Esophagus squamous epithelium (tissue), 5 donors: ENCODE measurements at regions not wholly inside any gene's neighbourhood (a gene's known extent, or its start where the extent isn't known, plus 50 kb on each side); places are given as distances from the start of the nearest gene placed in this dataset.
"Not testable (repeated sequence)": the region's sequence is repeated elsewhere in the genome, so short reads cannot be mapped to it uniquely, and the experiment has no call there.

Source experiments
- DNase-seq: peaks from one replicate; lab custom pipeline; 2025; lab: John Stamatoyannopoulos, UW
- H3K27ac ChIP-seq, 4 donors: fragments of 200-600 bp; sonication (generic); one replicate each; pipeline ENCODE4 v1.5.1; 2016 to 2019; ENCODE audit warnings: mild to moderate bottlenecking in 1 of 4
- H3K27me3 ChIP-seq, 4 donors: fragments of 200-600 bp; sonication (generic); 1 replicate in 3 of 4; 2 replicates in 1 of 4; pipeline versions ENCODE4 v1.5.1 to v1.6.0; 2017 to 2021; ENCODE audit warnings: antibody characterized with exemption in 1 of 4
- H3K36me3 ChIP-seq, 3 donors: fragments of 200-600 bp; sonication (generic); one replicate each; pipeline ENCODE4 v1.5.1; 2016 to 2019
- H3K4me1 ChIP-seq, 3 donors: fragments of 200-600 bp; sonication (generic); one replicate each; pipeline ENCODE4 v1.5.1; 2017 to 2019
- H3K4me3 ChIP-seq, 4 donors: fragments of 200-600 bp; sonication (generic); 1 replicate in 3 of 4; 2 replicates in 1 of 4; pipeline ENCODE4 v1.5.1; 2016 to 2019; ENCODE audit warnings: mild to moderate bottlenecking in 2 of 4, moderate library complexity in 1 of 4
- H3K9me3 ChIP-seq, 3 donors: fragments of 200-600 bp; sonication (generic); one replicate each; pipeline ENCODE4 v1.5.1; 2016 to 2019
- CTCF ChIP-seq, 6 experiments: fragments of 450-650 bp in 4 of 6; fragments of 200-600 bp in 2 of 6; sonication (generic) in 2 of 6; IDR thresholded peaks; one replicate each; pipeline ENCODE4 v1.5.1; 2016 to 2019; ENCODE audit warnings: antibody characterized with exemption in 6 of 6, mild to moderate bottlenecking in 4 of 6, moderate library complexity in 4 of 6
- POLR2A ChIP-seq, 4 donors: fragments of 450-650 bp; IDR thresholded peaks; one replicate each; pipeline ENCODE4 v1.6.1; 2017; ENCODE audit warnings: antibody characterized with exemption in 4 of 4, mild to moderate bottlenecking in 4 of 4, moderate library complexity in 3 of 4
- WGBS, 2 donors: methylation state at CpG; one replicate each; pipeline ENCODE4 v1.1.5; 2018; 5-methylcytosine and 5-hydroxymethylcytosine counted together
- intact Hi-C: fragments of 100-400 bp; cut with DNase I; formaldehyde crosslinking; loops from one replicate; pipeline ENCODE4 v1.15.0; 2022
- donor health status: DM: yes; HTN: yes; CAD: no.

GRCh38 chr5:27462936-27463335, 424.6 kb upstream of the CDH9 start:
- intact Hi-C loops: no loop called here
- no peak overlapping the region for H3K4me3 ChIP-seq
- DNase-seq: no peak
- no peak overlapping the region for H3K27ac ChIP-seq
- no peaks in the 10 kb centered on the region for H3K9me3 ChIP-seq
- H3K4me1 ChIP-seq: no peaks in the 10 kb centered on the region
- TF ChIP-seq CTCF (IDR thresholded peaks at IDR 0.05) (no peak), POLR2A (IDR thresholded peaks at IDR 0.05) (no peak)
- H3K27me3 ChIP-seq: no peaks in the 10 kb centered on the region
- H3K36me3 ChIP-seq: no peaks in the 10 kb centered on the region
- 78 to 83% methylated on average over 7 of the region's 7 CpGs for WGBS, 2 donors

- no peaks in the 10 kb centered on the region for H3K27me3 ChIP-seq
- 33 to 46% methylated on average over 1 of the region's 1 CpG for WGBS, 2 donors
- H3K9me3 ChIP-seq: no peaks in the 10 kb centered on the region
- TF ChIP-seq POLR2A (IDR thresholded peaks at IDR 0.05): no peak
- TF ChIP-seq CTCF (IDR thresholded peaks at IDR 0.05): no peak
- no peak for DNase-seq
- no peak overlapping the region for H3K27ac ChIP-seq
- H3K4me1 ChIP-seq: no peaks in the 10 kb centered on the region
- intact Hi-C loops: no loop called here
- H3K4me3 ChIP-seq: no peak overlapping the region
- no peaks in the 10 kb centered on the region for H3K36me3 ChIP-seq
Observed at GRCh38 chr5:27458287-27458686, 419.9 kb upstream of the CDH9 start.

- H3K36me3 ChIP-seq: no peaks in the 10 kb centered on the region
- H3K4me3 ChIP-seq: no peak overlapping the region
- DNase-seq: no peak
- peaks cover 0 to 13% (median 5%) of the 10 kb centered on the region in 3 donors for H3K9me3 ChIP-seq
- intact Hi-C loops: no loop called here
- WGBS, 2 donors: 76 to 82% methylated on average over 1 of the region's 1 CpG
- H3K4me1 ChIP-seq: no peaks in the 10 kb centered on the region
- TF ChIP-seq CTCF (IDR thresholded peaks at IDR 0.05) (no peak), POLR2A (IDR thresholded peaks at IDR 0.05) (no peak)
- no peak overlapping the region for H3K27ac ChIP-seq
- no peaks in the 10 kb centered on the region for H3K27me3 ChIP-seq
Observed at GRCh38 chr5:27451377-27451776, 413.0 kb upstream of the CDH9 start.

- 69 to 92% methylated on average over 3 of the region's 3 CpGs for WGBS, 2 donors
Observed at GRCh38 chr5:27450607-27451006, 412.2 kb upstream of the CDH9 start.

GRCh38 chr5:27439383-27439782, 401.0 kb upstream of the CDH9 start:
- DNase-seq: not testable (repeated sequence)
- WGBS, 2 donors: 60 to 83% methylated on average over 1 to 2 of the region's 20 CpGs

More at GRCh38 chr5:27450607-27451006, 412.2 kb upstream of the CDH9 start:
- no peak for DNase-seq
- H3K4me1 ChIP-seq: no peaks in the 10 kb centered on the region
- TF ChIP-seq CTCF (IDR thresholded peaks at IDR 0.05) (no peak), POLR2A (IDR thresholded peaks at IDR 0.05) (no peak)
- H3K9me3 ChIP-seq: peaks cover 0 to 13% (median 5%) of the 10 kb centered on the region in 3 donors
- no peaks in the 10 kb centered on the region for H3K36me3 ChIP-seq
- no peak overlapping the region for H3K27ac ChIP-seq
- intact Hi-C loops: no loop called here
- H3K27me3 ChIP-seq: no peaks in the 10 kb centered on the region
- H3K4me3 ChIP-seq: no peak overlapping the region

GRCh38 chr5:27437594-27438200, 399.3 kb upstream of the CDH9 start:
- intact Hi-C loops: no loop called here
- no peaks in the 10 kb centered on the region for H3K4me1 ChIP-seq
- no peak for DNase-seq
- no peaks in the 10 kb centered on the region for H3K36me3 ChIP-seq
- 21 to 48% methylated on average over 2 of the region's 2 CpGs for WGBS, 2 donors
- H3K4me3 ChIP-seq: no peak overlapping the region
- no peaks in the 10 kb centered on the region for H3K27me3 ChIP-seq
- TF ChIP-seq CTCF (IDR thresholded peaks at IDR 0.05) (no peak), POLR2A (IDR thresholded peaks at IDR 0.05) (no peak)
- no peak overlapping the region for H3K27ac ChIP-seq
- H3K9me3 ChIP-seq: no peaks in the 10 kb centered on the region

More at GRCh38 chr5:27439383-27439782, 401.0 kb upstream of the CDH9 start:
- H3K9me3 ChIP-seq, H3K36me3 ChIP-seq, intact Hi-C loops, H3K27ac ChIP-seq, H3K4me3 ChIP-seq, H3K27me3 ChIP-seq, H3K4me1 ChIP-seq: not testable (repeated sequence)
